RWPE1 (cell line): ENCODE measurements at regions not wholly inside any gene's neighbourhood (a gene's known extent, or its start where the extent isn't known, plus 50 kb on each side); places are given as distances from the start of the nearest gene placed in this dataset.

Source experiments
- CTCF ChIA-PET: fragments of 350-600 bp; sonication (Branson Sonifier 250); formaldehyde crosslinking; extraction: SDS; loops from one replicate; lab custom pipeline; 2021; lab: Yijun Ruan, JAX
- POLR2A ChIA-PET: fragments of 400-600 bp; formaldehyde crosslinking; extraction: SDS; loops from one replicate; lab custom pipeline; 2020; ENCODE audit warnings: antibody characterized with exemption; ENCODE audit not compliant: low non-redundant PET; lab: Yijun Ruan, JAX
- DNase-seq: peaks from one replicate; pipeline ENCODE4 v3.0.0; 2012; ENCODE audit warnings: low spot score
- H3K27ac ChIP-seq: fragments of 450-650 bp; 2 replicates; pipeline ENCODE4 v1.5.1; 2017
- CTCF ChIP-seq: fragments of 450-650 bp; conservative IDR thresholded peaks from 2 replicates; pipeline ENCODE4 v1.5.1; 2017; ENCODE audit warnings: low read depth, mild to moderate bottlenecking

DNA sequence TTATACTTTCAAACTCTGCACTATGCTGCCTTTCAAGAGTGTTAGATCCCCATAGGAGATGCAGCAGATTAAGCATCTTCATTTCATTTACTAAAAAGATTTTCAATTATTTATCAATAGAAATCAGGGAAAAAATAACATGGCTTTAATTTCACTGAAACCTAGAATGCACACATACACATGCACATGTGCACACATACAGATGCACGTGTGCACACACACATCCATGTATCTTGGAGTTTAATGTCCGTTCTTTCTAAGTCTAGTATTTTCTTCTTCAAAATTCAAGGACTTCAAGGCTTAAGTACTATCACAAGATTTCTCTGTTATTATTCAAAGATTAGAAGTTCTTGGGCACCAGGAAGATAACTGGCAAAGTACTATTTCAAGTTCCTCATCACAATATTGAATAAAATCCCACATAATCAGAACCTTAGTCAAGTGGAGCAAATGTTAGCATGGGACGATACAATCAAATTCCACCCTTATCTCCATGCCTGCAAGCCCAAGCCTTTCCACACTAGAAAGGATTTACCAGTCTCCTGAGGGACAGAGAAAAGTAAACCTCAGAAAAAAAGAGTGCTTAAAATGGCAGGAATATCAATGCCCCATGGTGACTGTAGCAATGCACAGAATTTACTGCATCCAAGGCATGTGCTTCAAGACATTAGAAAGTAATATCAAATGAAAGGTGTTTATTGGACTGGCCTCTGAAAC lies 494.4 kb downstream of the XPNPEP1 start:
- CTCF ChIA-PET: interaction anchor here (0.7 kb wide), 1 partner anchor 11 kb away, joined by 3 read pairs; no protein-coding TSS in a partner anchor
- POLR2A ChIA-PET: no interaction called here

DNA sequence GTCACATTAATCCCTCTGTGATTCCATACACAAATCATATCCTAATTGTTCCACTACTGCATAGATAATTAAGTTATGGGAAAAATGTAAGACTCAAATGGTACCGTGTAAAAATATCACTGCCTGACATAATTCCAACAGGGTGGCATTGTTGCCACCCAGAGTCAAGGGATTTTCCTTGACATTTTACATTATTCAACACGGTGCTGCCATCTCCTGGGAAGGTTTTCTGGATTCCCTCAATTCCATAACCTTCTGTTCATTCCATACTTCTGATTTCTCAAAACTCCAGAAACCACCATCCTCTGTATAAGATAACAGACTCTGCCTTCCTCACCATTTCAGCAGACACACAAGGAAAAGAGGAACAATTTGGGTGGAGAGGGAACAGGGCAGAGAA lies 495.9 kb downstream of the XPNPEP1 start:
- TF ChIP-seq CTCF: no peak
- POLR2A ChIA-PET: no interaction called here
- no peak for DNase-seq
- CTCF ChIA-PET: no interaction called here
- no peak overlapping the region for H3K27ac ChIP-seq

More for the DNA sequence above, 494.4 kb downstream of the XPNPEP1 start:
- TF ChIP-seq CTCF: no peak
- no peak overlapping the region for H3K27ac ChIP-seq
- DNase-seq: no peak

DNA sequence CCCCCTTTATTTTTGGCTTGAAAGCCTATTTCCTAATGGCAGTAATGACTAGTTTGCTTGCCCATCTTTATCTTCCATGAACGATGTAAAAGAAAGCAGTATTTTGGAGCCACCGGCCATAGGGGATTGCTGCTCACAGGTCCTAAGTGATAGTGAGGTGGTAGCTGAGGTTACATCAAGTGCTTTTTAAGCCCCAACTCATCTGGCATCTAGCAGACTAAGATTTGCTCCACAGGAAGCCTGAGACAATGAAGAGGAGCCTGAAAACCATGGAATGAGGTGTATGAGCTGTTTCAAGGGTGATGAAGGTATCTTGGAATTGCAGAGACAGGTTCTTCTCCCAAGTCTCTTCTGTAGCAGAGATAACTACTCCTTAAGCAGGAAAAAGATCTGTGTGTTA lies 496.3 kb downstream of the XPNPEP1 start:
- no peak overlapping the region for H3K27ac ChIP-seq
- no peak for TF ChIP-seq CTCF
- POLR2A ChIA-PET: no interaction called here
- DNase-seq: no peak
- CTCF ChIA-PET: no interaction called here

- ChIA-PET CTCF (interaction anchor here (0.6 kb wide), 2 partner anchors 55 to 91 kb away, joined by 3 to 5 read pairs; no protein-coding TSS in a partner anchor), POLR2A (no interaction called here)
- TF ChIP-seq CTCF: no peak
- DNase-seq: no peak
- no peak overlapping the region for H3K27ac ChIP-seq
These were observed 504.5 kb downstream of the XPNPEP1 start for GRCh38 chr10:109418795-109419194.

DNA sequence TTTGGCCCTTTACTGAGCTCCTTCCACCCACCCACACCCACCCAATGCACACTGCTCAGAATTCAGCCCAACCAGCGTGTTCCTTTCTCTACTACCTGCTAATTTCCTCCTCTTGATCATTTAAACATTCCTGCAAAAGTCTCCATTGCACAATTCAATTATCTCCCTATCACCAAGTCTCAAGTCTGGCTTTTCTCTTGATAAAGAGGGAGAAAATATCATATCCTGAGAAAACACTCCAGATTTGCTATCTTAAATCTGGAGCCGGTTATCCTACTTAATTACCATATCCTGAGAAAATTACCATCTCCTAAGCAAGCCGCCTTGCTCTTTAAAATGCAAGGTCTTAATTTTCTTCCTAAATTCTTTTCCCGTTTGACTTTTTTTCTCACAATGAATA lies 505.5 kb downstream of the XPNPEP1 start:
- CTCF ChIA-PET: no interaction called here
- TF ChIP-seq CTCF: no peak
- H3K27ac ChIP-seq: no peak overlapping the region
- DNase-seq: no peak
- POLR2A ChIA-PET: no interaction called here

DNA sequence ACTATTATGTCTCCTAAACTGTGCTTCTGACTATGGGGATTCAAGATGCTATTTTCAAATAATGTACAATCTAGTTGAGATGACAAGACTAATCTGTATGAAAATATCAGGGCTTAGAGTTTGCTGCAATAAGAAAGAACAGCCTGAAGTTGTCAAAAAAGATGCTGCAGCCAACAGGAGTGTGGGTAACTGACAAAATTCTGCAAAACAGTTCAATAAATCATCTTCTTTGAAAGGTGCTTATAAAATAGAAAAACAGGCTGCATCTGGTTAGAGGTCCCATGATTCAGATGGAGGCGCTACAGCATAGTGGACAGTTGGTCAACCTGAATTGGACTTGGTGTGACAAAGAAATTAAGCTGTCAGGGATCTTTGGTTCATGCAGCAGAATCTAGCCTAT lies 511.0 kb downstream of the XPNPEP1 start:
- POLR2A ChIA-PET: no interaction called here
- no peak overlapping the region for H3K27ac ChIP-seq
- CTCF ChIA-PET: no interaction called here
- DNase-seq: no peak
- no peak for TF ChIP-seq CTCF
